IMR-90 (cell line): ENCODE measurements at regions not wholly inside any gene's neighbourhood (a gene's known extent, or its start where the extent isn't known, plus 50 kb on each side); places are given as distances from the start of the nearest gene placed in this dataset.

Experiments used
- ATAC-seq: fragments of 200-7000 bp; cut with Tn5 transposase; 2 replicates; pipeline ENCODE4 v1.9.1; 2020; ENCODE audit warnings: low read depth, mild to moderate bottlenecking, moderate library complexity
- BruUV-seq: library from RNA; stranded (reverse); fragments of 400-500 nt; replicated peaks from 2 replicates; lab custom pipeline; 2021; lab: Mats Ljungman, UMichigan
- CTCF ChIA-PET: fragments of 300-600 bp; formaldehyde crosslinking; extraction: SDS; loops from one replicate; lab custom pipeline; 2021; ENCODE audit warnings: antibody characterized with exemption; lab: Yijun Ruan, JAX
- POLR2A ChIA-PET: fragments of 300-600 bp; sonication (Branson Sonifier 250); formaldehyde crosslinking; loops from one replicate; lab custom pipeline; 2022; ENCODE audit warnings: antibody characterized with exemption; ENCODE audit not compliant: unreplicated experiment; lab: Charles Lee
- DNase-seq: peaks from one replicate; pipeline ENCODE4 v3.0.0; 2013
- H2AFZ ChIP-seq: replicated peaks from 2 replicates; pipeline ENCODE3; 2013; ENCODE audit warnings: low read length, mild to moderate bottlenecking; ENCODE audit not compliant: poor library complexity
- H2AK5ac ChIP-seq: 2 replicates; pipeline ENCODE4 v1.6.1; 2013; ENCODE audit warnings: low read depth, low read length, inconsistent platforms
- H2AK9ac ChIP-seq: replicated peaks from 2 replicates; pipeline ENCODE3; 2013; ENCODE audit warnings: mild to moderate bottlenecking, low read depth, low read length, moderate library complexity; ENCODE audit not compliant: poor library complexity
- H2BK120ac ChIP-seq: 2 replicates; pipeline ENCODE4 v1.6.1; 2013; ENCODE audit warnings: low read depth, low read length, inconsistent platforms
- H2BK15ac ChIP-seq: 3 replicates; pipeline ENCODE4 v1.6.1; 2013; ENCODE audit warnings: low read depth, low read length, inconsistent platforms
- H2BK20ac ChIP-seq: 2 replicates; pipeline ENCODE4 v1.6.1; 2013; ENCODE audit warnings: low read depth, mild to moderate bottlenecking, inconsistent platforms, low read length, moderate library complexity
- H2BK5ac ChIP-seq: 2 replicates; pipeline ENCODE4 v1.6.1; 2013; ENCODE audit warnings: mild to moderate bottlenecking, low read depth, low read length, inconsistent platforms; ENCODE audit not compliant: poor library complexity, severe bottlenecking
- H3K14ac ChIP-seq: replicated peaks from 2 replicates; pipeline ENCODE4 v1.6.1; 2013; ENCODE audit warnings: low read depth, low read length, inconsistent platforms
- H3K18ac ChIP-seq: 2 replicates; pipeline ENCODE4 v1.6.1; 2013; ENCODE audit warnings: low read depth, low read length, control low read depth
- H3K23ac ChIP-seq: 2 replicates; pipeline ENCODE4 v1.6.1; 2013; ENCODE audit warnings: low read depth, low read length, inconsistent platforms
- H3K27ac ChIP-seq: 2 replicates; pipeline ENCODE4 v1.5.1; 2013; ENCODE audit warnings: mild to moderate bottlenecking, control low read depth, low read length; ENCODE audit not compliant: insufficient read depth
- H3K27me3 ChIP-seq: 2 replicates; pipeline ENCODE4 v1.6.1; 2013; ENCODE audit warnings: low read length; ENCODE audit not compliant: control insufficient read depth, insufficient read depth
- H3K36me3 ChIP-seq: 2 replicates; pipeline ENCODE4 v1.6.1; 2013; ENCODE audit warnings: low read length, mixed read lengths; ENCODE audit not compliant: control insufficient read depth, insufficient read depth
- H3K4ac ChIP-seq: 2 replicates; pipeline ENCODE4 v1.6.1; 2013; ENCODE audit warnings: low read depth, low read length, inconsistent platforms
- H3K4me1 ChIP-seq: 2 replicates; pipeline ENCODE4 v1.6.1; 2013; ENCODE audit warnings: low read length, mixed read lengths; ENCODE audit not compliant: control insufficient read depth, insufficient read depth
- H3K4me2 ChIP-seq: 2 replicates; pipeline ENCODE4 v1.6.1; 2013; ENCODE audit warnings: low read depth, mild to moderate bottlenecking, control low read depth, low read length, moderate library complexity
- H3K4me3 ChIP-seq: 2 replicates; pipeline ENCODE4 v1.5.1; 2013; ENCODE audit warnings: low read depth, mild to moderate bottlenecking, control low read depth, low read length, moderate library complexity; ENCODE audit not compliant: insufficient read depth
- H3K56ac ChIP-seq: 2 replicates; pipeline ENCODE4 v1.6.1; 2013; ENCODE audit warnings: low read length, inconsistent platforms; ENCODE audit not compliant: insufficient read depth; ENCODE audit errors: extremely low read depth
- H3K79me1 ChIP-seq, 2 experiments: 2 replicates each; pipeline ENCODE4 v1.6.1; 2013; ENCODE audit warnings: low read length in 2 of 2, inconsistent platforms in 1 of 2, low read depth in 1 of 2
- H3K9ac ChIP-seq: 2 replicates; pipeline ENCODE4 v1.6.1; 2013; ENCODE audit warnings: low read depth, low read length, control low read depth
- H3K9me1 ChIP-seq: 2 replicates; pipeline ENCODE4 v1.6.1; 2013; ENCODE audit warnings: low read length, inconsistent platforms; ENCODE audit not compliant: insufficient read depth
- H3K9me3 ChIP-seq: 2 replicates; pipeline ENCODE4 v1.6.1; 2013; ENCODE audit warnings: low read length; ENCODE audit not compliant: control insufficient read depth, insufficient read depth
- H4K20me1 ChIP-seq: 2 replicates; pipeline ENCODE4 v1.6.1; 2013; ENCODE audit warnings: low read length, inconsistent platforms; ENCODE audit not compliant: insufficient read depth
- H4K5ac ChIP-seq: 2 replicates; pipeline ENCODE4 v1.6.1; 2013; ENCODE audit warnings: mild to moderate bottlenecking, low read depth, low read length, control low read depth
- H4K8ac ChIP-seq, 2 experiments: 2 replicates each; pipeline ENCODE4 v1.6.1; 2013; ENCODE audit warnings: low read depth in 2 of 2, low read length in 2 of 2, control low read depth in 1 of 2, inconsistent platforms in 1 of 2
- H4K91ac ChIP-seq: 2 replicates; pipeline ENCODE4 v1.6.1; 2013; ENCODE audit warnings: low read depth, low read length, inconsistent platforms; ENCODE audit not compliant: insufficient read depth
- BHLHE40 ChIP-seq: fragments of 150-350 bp; IDR thresholded peaks from 2 replicates; pipeline ENCODE4 v1.6.1; 2016; ENCODE audit warnings: mild to moderate bottlenecking, low read depth, low read length
- FOS ChIP-seq: fragments of 150-350 bp; IDR thresholded peaks from 2 replicates; pipeline ENCODE4 v1.6.1; 2016; ENCODE audit warnings: low read depth, low read length
- MXI1 ChIP-seq: IDR thresholded peaks from 2 replicates; pipeline ENCODE4 v1.6.1; 2012; ENCODE audit warnings: low read depth, mild to moderate bottlenecking, low read length, moderate library complexity, borderline replicate concordance
- NFE2L2 ChIP-seq: fragments of 150-350 bp; IDR thresholded peaks from 2 replicates; pipeline ENCODE4 v1.6.1; 2016; ENCODE audit warnings: low read depth, mild to moderate bottlenecking, low read length
- WGBS, 2 experiments: methylation state at CpG; one replicate each; pipeline versions ENCODE4 v1.1.5 to v1.1.7; 2013; ENCODE audit warnings: missing lambda C conversion rate in 2 of 2; ENCODE audit not compliant: insufficient read length in 1 of 2; ENCODE audit errors: extremely low coverage in 2 of 2; 5-methylcytosine and 5-hydroxymethylcytosine counted together
- dilution Hi-C: fragments of 300-500 bp; cut with HindIII; formaldehyde crosslinking; loops from one replicate; pipeline ENCODE4 v1.14.3; 2018; ENCODE audit warnings: low sequenced_read_pairs; ENCODE audit not compliant: unreplicated experiment
- in situ Hi-C: fragments of 300-500 bp; cut with MboI; formaldehyde crosslinking; loops from 3 replicates; pipeline ENCODE4 v1.14.3; 2019; ENCODE audit warnings: low sequenced_read_pairs, inconsistent platforms, mixed read lengths
- intact Hi-C: fragments of 100-400 bp; cut with micrococcal nuclease; formaldehyde crosslinking; loops from 2 replicates; pipeline ENCODE4 v1.10.0; 2022
- TF ChIP-seq, protein P1 (sequence below): fragments of 150-350 bp; IDR thresholded peaks from 2 replicates; pipeline ENCODE4 v1.6.1; 2016; ENCODE audit warnings: low read depth, mild to moderate bottlenecking, low read length, moderate library complexity, borderline replicate concordance

DNA sequence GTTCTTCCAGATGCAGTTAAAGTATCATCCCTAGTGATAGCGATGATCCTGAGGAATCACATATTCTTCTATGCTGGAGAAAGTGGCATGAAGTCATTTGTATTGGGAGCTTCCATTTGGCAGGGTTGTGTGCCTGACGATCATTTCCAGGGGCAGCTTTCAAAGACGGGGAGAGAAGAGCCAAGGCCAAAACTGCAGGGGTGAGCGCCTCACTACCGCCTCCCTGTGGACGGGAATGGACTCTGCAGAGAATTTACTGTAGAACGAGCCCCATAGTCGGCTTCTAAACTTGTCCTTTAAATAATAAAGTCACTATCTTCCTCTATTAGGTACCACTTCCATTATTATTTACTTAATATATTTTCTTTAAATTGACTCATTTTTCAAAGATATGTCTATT is 555.9 kb upstream of the TMEM132C start:
- Histone ChIP-seq H3K36me3 (no peaks in the 10 kb centered on the region), H3K9me3 (peaks cover 5% of the 10 kb centered on the region; the same call in 1 of the 2 replicates), H4K91ac (no peak overlapping the region), H3K23ac (no peak overlapping the region), H2BK20ac (no peak overlapping the region), H3K4me3 (no peak overlapping the region), H3K27ac (no peak overlapping the region), H3K4ac (no peak overlapping the region), H2AFZ (no peak overlapping the region), H2AK5ac (no peak overlapping the region), H2BK120ac (no peak overlapping the region), H3K14ac (no peak overlapping the region), H3K4me2 (no peak overlapping the region), H2BK5ac (no peak overlapping the region), H3K18ac (no peak overlapping the region), H2BK15ac (no peak overlapping the region), H4K20me1 (no peaks in the 10 kb centered on the region), H4K8ac (no peak overlapping the region), H4K5ac (no peak overlapping the region), H3K9ac (no peak overlapping the region), H3K27me3 (no peaks in the 10 kb centered on the region), H3K56ac (no peak overlapping the region), H3K79me1 (no peaks in the 10 kb centered on the region), H3K4me1 (no peaks in the 10 kb centered on the region), H3K9me1 (no peaks in the 10 kb centered on the region), H2AK9ac (no peak overlapping the region)
- WGBS, 2 experiments = no CpG with 5 or more reads among the region's 8 CpGs
- intact Hi-C loops (no loop called here), dilution Hi-C loops (no loop called here), in situ Hi-C loops (no loop called here)
- DNase-seq (no peak), ATAC-seq (no peak)
- no peak for TF ChIP-seq FOS
- no peak for TF ChIP-seq MXI1
- TF ChIP-seq NFE2L2 = no peak
- TF ChIP-seq, protein P1, sequence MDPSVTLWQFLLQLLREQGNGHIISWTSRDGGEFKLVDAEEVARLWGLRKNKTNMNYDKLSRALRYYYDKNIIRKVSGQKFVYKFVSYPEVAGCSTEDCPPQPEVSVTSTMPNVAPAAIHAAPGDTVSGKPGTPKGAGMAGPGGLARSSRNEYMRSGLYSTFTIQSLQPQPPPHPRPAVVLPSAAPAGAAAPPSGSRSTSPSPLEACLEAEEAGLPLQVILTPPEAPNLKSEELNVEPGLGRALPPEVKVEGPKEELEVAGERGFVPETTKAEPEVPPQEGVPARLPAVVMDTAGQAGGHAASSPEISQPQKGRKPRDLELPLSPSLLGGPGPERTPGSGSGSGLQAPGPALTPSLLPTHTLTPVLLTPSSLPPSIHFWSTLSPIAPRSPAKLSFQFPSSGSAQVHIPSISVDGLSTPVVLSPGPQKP = no peak
- no peak for TF ChIP-seq BHLHE40
- ChIA-PET POLR2A (no interaction called here), CTCF (no interaction called here)
- no TSS peak for BruUV-seq
